Mesendoderm (in vitro differentiated cells): ENCODE measurements at regions not wholly inside any gene's neighbourhood (a gene's known extent, or its start where the extent isn't known, plus 50 kb on each side); places are given as distances from the start of the nearest gene placed in this dataset.

Experiments used
- DNase-seq: peaks from one replicate; pipeline ENCODE4 v3.0.0; 2013
- H2AK5ac ChIP-seq: 2 replicates; pipeline ENCODE4 v1.6.1; 2013; ENCODE audit warnings: low read length, inconsistent platforms
- H2BK120ac ChIP-seq: 2 replicates; pipeline ENCODE4 v1.6.1; 2013; ENCODE audit warnings: low read depth, mild to moderate bottlenecking, low read length, moderate library complexity, mixed read lengths
- H2BK15ac ChIP-seq: replicated peaks from 2 replicates; pipeline ENCODE4 v1.6.1; 2013; ENCODE audit warnings: low read depth, mild to moderate bottlenecking, moderate library complexity
- H2BK5ac ChIP-seq: 2 replicates; pipeline ENCODE4 v1.6.1; 2013; ENCODE audit warnings: low read length, inconsistent platforms
- H3K18ac ChIP-seq: 2 replicates; pipeline ENCODE4 v1.6.1; 2013; ENCODE audit warnings: mild to moderate bottlenecking, low read length, mixed read lengths
- H3K23ac ChIP-seq: one replicate; pipeline ENCODE4 v1.6.1; 2013; ENCODE audit warnings: low read length
- H3K27ac ChIP-seq: 2 replicates; pipeline ENCODE4 v1.5.1; 2013; ENCODE audit warnings: low read depth, mild to moderate bottlenecking, inconsistent platforms, low read length, moderate library complexity
- H3K27me3 ChIP-seq: 2 replicates; pipeline ENCODE4 v1.6.1; 2013; ENCODE audit warnings: low read length, control low read depth, mild to moderate bottlenecking, inconsistent platforms; ENCODE audit not compliant: insufficient read depth, poor library complexity
- H3K36me3 ChIP-seq: 2 replicates; pipeline ENCODE4 v1.6.1; 2013; ENCODE audit warnings: low read length, inconsistent platforms; ENCODE audit not compliant: control insufficient read depth, insufficient read depth
- H3K4ac ChIP-seq: one replicate; pipeline ENCODE4 v1.6.1; 2013; ENCODE audit warnings: low read depth, mild to moderate bottlenecking, low read length, moderate library complexity
- H3K4me1 ChIP-seq: 2 replicates; pipeline ENCODE4 v1.6.1; 2013; ENCODE audit warnings: low read depth, low read length, inconsistent platforms; ENCODE audit not compliant: control insufficient read depth
- H3K4me2 ChIP-seq: 2 replicates; pipeline ENCODE4 v1.6.1; 2013; ENCODE audit warnings: low read length
- H3K4me3 ChIP-seq: 2 replicates; pipeline ENCODE4 v1.5.1; 2013; ENCODE audit warnings: mild to moderate bottlenecking, low read length
- H3K56ac ChIP-seq: one replicate; pipeline ENCODE4 v1.6.1; 2013; ENCODE audit warnings: low read length
- H3K79me1 ChIP-seq: 2 replicates; pipeline ENCODE4 v1.6.1; 2013; ENCODE audit warnings: low read length, inconsistent platforms
- H3K79me2 ChIP-seq: 2 replicates; pipeline ENCODE4 v1.6.1; 2013; ENCODE audit warnings: mild to moderate bottlenecking, low read length; ENCODE audit not compliant: control insufficient read depth, insufficient read depth
- H3K9ac ChIP-seq: 2 replicates; pipeline ENCODE4 v1.6.1; 2013; ENCODE audit warnings: low read length, inconsistent platforms
- H4K5ac ChIP-seq: one replicate; pipeline ENCODE4 v1.6.1; 2013; ENCODE audit warnings: low read length
- H4K8ac ChIP-seq: one replicate; pipeline ENCODE4 v1.6.1; 2013; ENCODE audit warnings: low read depth, mild to moderate bottlenecking, control low read depth, low read length, moderate library complexity
- whole genome bisulfite sequencing: extraction: QIAGEN DNeasy Blood & Tissue Kit; methylation state at CpG from one replicate; pipeline ENCODE4 v1.1.7; 2013; ENCODE audit warnings: low lambda C conversion rate, missing lambda C conversion rate; ENCODE audit not compliant: insufficient coverage; ENCODE audit errors: extremely low coverage; 5-methylcytosine and 5-hydroxymethylcytosine counted together

GRCh38 chr3:107106907-107107306 is 270.3 kb upstream of the CCDC54 start:
- Histone ChIP-seq H3K4me1 (no peaks in the 10 kb centered on the region), H2AK5ac (no peak overlapping the region), H3K23ac (no peak overlapping the region), H3K9ac (no peak overlapping the region), H3K36me3 (no peaks in the 10 kb centered on the region), H3K27me3 (no peaks in the 10 kb centered on the region), H4K5ac (no peak overlapping the region), H2BK120ac (no peak overlapping the region), H3K18ac (no peak overlapping the region), H3K4ac (no peak overlapping the region), H3K79me2 (no peaks in the 10 kb centered on the region), H2BK15ac (no peak overlapping the region), H3K56ac (no peak overlapping the region), H2BK5ac (no peak overlapping the region), H3K4me2 (no peak overlapping the region), H3K4me3 (no peak overlapping the region), H3K79me1 (no peaks in the 10 kb centered on the region), H4K8ac (no peak overlapping the region), H3K27ac (no peak overlapping the region)
- DNase-seq, result no peak
- no CpG with 5 or more reads among the region's 8 CpGs for WGBS

DNA sequence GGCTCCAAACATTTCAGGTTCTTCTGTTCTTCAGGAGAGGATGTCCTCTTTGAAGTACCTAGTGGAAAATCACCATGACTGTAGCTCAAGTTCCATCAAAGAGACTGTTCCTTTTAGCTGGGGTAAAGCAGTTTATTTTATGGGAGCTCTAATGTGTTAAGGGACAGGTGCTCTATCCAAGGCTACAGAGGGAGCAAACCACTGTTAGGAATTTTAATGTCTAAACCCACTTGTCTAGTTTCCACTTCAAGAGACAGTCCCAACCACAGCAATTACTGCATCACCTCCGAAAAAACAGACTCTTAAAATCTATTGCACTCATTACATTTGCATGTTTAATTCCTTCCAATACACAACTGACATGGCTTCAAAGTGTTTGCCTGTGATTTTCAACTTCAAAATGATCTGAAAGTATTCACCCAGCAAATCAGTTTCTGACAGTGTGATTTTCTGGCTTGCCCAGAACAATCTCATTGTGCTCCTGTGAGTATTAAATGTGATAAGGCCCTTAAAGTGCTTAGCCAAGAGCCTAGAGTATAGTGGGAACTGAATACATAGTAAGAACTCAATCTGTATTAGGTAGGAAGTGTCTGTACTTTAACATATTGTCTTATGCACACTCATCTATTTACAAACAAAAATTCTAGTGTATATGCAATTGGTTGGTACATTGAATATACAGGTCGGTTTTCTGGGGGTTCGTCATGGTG is 266.5 kb upstream of the CCDC54 start:
- no peak overlapping the region for H3K56ac ChIP-seq
- no peaks in the 10 kb centered on the region for H3K79me2 ChIP-seq
- H2BK15ac ChIP-seq, result no peak overlapping the region
- no peak overlapping the region for H3K18ac ChIP-seq
- H3K4me1 ChIP-seq, result no peaks in the 10 kb centered on the region
- WGBS, result no CpG with 5 or more reads among the region's 3 CpGs
- no peak overlapping the region for H4K5ac ChIP-seq
- H3K27ac ChIP-seq, result no peak overlapping the region
- no peak overlapping the region for H2AK5ac ChIP-seq
- H3K79me1 ChIP-seq, result no peaks in the 10 kb centered on the region
- no peak overlapping the region for H3K9ac ChIP-seq
- no peak overlapping the region for H3K23ac ChIP-seq
- DNase-seq, result peak; percentile 36
- H2BK5ac ChIP-seq, result no peak overlapping the region
- H3K4me3 ChIP-seq, result no peak overlapping the region
- H2BK120ac ChIP-seq, result no peak overlapping the region
- H3K36me3 ChIP-seq, result no peaks in the 10 kb centered on the region
- no peak overlapping the region for H4K8ac ChIP-seq
- H3K4me2 ChIP-seq, result no peak overlapping the region
- no peak overlapping the region for H3K4ac ChIP-seq
- no peaks in the 10 kb centered on the region for H3K27me3 ChIP-seq

- H3K18ac ChIP-seq, result no peak overlapping the region
- no peak overlapping the region for H2BK15ac ChIP-seq
- H2AK5ac ChIP-seq, result no peak overlapping the region
- no peak overlapping the region for H2BK120ac ChIP-seq
- H2BK5ac ChIP-seq, result no peak overlapping the region
- no CpG with 5 or more reads among the region's 2 CpGs for WGBS
- H4K8ac ChIP-seq, result no peak overlapping the region
- no peak overlapping the region for H3K9ac ChIP-seq
- H3K79me2 ChIP-seq, result no peaks in the 10 kb centered on the region
- H3K23ac ChIP-seq, result no peak overlapping the region
- H3K36me3 ChIP-seq, result no peaks in the 10 kb centered on the region
- no peaks in the 10 kb centered on the region for H3K4me1 ChIP-seq
- no peak overlapping the region for H3K4me2 ChIP-seq
- no peak overlapping the region for H3K27ac ChIP-seq
- H3K79me1 ChIP-seq, result no peaks in the 10 kb centered on the region
- no peak for DNase-seq
- no peak overlapping the region for H3K56ac ChIP-seq
- H3K4ac ChIP-seq, result no peak overlapping the region
- H3K4me3 ChIP-seq, result no peak overlapping the region
- H3K27me3 ChIP-seq, result no peaks in the 10 kb centered on the region
- H4K5ac ChIP-seq, result no peak overlapping the region
Measured at GRCh38 chr3:107111872-107112271, 265.4 kb upstream of the CCDC54 start.

- no peak overlapping the region for H3K4me3 ChIP-seq
- no peak overlapping the region for H2AK5ac ChIP-seq
- no peak overlapping the region for H2BK5ac ChIP-seq
- no peak overlapping the region for H3K56ac ChIP-seq
- no peaks in the 10 kb centered on the region for H3K27me3 ChIP-seq
- no peak overlapping the region for H2BK15ac ChIP-seq
- no peaks in the 10 kb centered on the region for H3K4me1 ChIP-seq
- no peak for DNase-seq
- H3K79me1 ChIP-seq, result no peaks in the 10 kb centered on the region
- H3K4ac ChIP-seq, result no peak overlapping the region
- no peak overlapping the region for H3K4me2 ChIP-seq
- no peak overlapping the region for H2BK120ac ChIP-seq
- H4K8ac ChIP-seq, result no peak overlapping the region
- H3K79me2 ChIP-seq, result no peaks in the 10 kb centered on the region
- H3K18ac ChIP-seq, result no peak overlapping the region
- H3K27ac ChIP-seq, result no peak overlapping the region
- H3K9ac ChIP-seq, result no peak overlapping the region
- H4K5ac ChIP-seq, result no peak overlapping the region
- no peaks in the 10 kb centered on the region for H3K36me3 ChIP-seq
- H3K23ac ChIP-seq, result no peak overlapping the region
- no CpG with 5 or more reads among the region's 1 CpG for WGBS
Measured at GRCh38 chr3:107112356-107112755, 264.9 kb upstream of the CCDC54 start.

DNA sequence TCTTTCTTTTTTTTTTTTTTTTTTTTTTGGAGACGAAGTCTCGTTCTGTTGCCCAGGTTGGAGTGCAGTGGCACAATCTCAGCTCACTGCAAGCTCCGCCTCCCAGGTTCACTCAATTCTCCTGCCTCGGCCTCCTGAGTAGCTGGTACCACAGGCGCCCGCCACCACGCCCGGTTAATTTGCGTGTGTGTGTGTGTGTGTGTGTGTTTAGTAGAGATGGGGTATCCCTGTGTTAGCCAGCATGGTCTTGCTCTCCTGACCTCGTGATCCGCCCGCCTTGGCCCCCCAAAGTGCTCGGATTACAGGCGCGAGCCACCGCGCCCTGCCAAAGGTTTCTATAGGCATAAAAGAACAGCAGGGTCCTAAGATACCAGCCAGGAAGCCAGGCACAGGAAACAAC is 261.0 kb upstream of the CCDC54 start:
- H3K18ac ChIP-seq, result no peak overlapping the region
- H3K27ac ChIP-seq, result no peak overlapping the region
- no peak for DNase-seq
- H2BK120ac ChIP-seq, result no peak overlapping the region
- no peak overlapping the region for H3K56ac ChIP-seq
- H3K27me3 ChIP-seq, result no peaks in the 10 kb centered on the region
- H4K8ac ChIP-seq, result no peak overlapping the region
- H2AK5ac ChIP-seq, result no peak overlapping the region
- no peaks in the 10 kb centered on the region for H3K79me2 ChIP-seq
- no peaks in the 10 kb centered on the region for H3K79me1 ChIP-seq
- H2BK15ac ChIP-seq, result no peak overlapping the region
- no peak overlapping the region for H3K4me3 ChIP-seq
- no peak overlapping the region for H4K5ac ChIP-seq
- H3K9ac ChIP-seq, result no peak overlapping the region
- H3K4me1 ChIP-seq, result no peaks in the 10 kb centered on the region
- no peak overlapping the region for H3K23ac ChIP-seq
- no peaks in the 10 kb centered on the region for H3K36me3 ChIP-seq
- WGBS, result no CpG with 5 or more reads among the region's 17 CpGs
- H3K4ac ChIP-seq, result no peak overlapping the region
- H3K4me2 ChIP-seq, result no peak overlapping the region
- H2BK5ac ChIP-seq, result no peak overlapping the region

DNA sequence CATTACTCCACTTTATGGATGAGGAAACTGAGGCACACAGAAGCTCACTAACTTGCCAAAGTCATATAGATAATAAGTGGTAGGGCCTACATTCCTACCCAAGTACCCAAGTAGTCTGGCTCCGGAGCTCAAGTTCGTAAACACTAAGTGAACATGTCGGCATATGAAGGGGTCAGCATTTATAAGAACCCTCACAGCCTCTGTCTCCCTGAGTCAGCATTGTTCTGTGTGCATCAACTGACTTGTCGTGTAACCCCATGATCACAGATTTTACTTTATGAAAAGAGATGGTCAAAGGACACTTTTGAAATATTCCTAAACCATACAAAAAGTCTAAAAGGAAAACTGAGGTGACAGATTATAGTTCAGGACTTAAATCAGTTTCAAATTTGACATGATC is 260.1 kb upstream of the CCDC54 start:
- Histone ChIP-seq H3K23ac (no peak overlapping the region), H2BK15ac (peak overlapping the region; percentile 85), H3K4me3 (no peak overlapping the region), H2AK5ac (no peak overlapping the region), H3K18ac (peak overlapping the region; percentile 51), H4K8ac (no peak overlapping the region), H2BK120ac (no peak overlapping the region), H2BK5ac (no peak overlapping the region), H3K79me2 (no peaks in the 10 kb centered on the region), H3K9ac (no peak overlapping the region), H3K4ac (no peak overlapping the region), H3K4me1 (no peaks in the 10 kb centered on the region), H3K4me2 (no peak overlapping the region), H4K5ac (no peak overlapping the region), H3K27ac (no peak overlapping the region), H3K56ac (no peak overlapping the region), H3K79me1 (no peaks in the 10 kb centered on the region), H3K27me3 (no peaks in the 10 kb centered on the region), H3K36me3 (no peaks in the 10 kb centered on the region)
- DNase-seq, result no peak
- WGBS, result no CpG with 5 or more reads among the region's 4 CpGs
